HG03571 (cell line): ENCODE measurements at regions not wholly inside any gene's neighbourhood (a gene's known extent, or its start where the extent isn't known, plus 50 kb on each side); places are given as distances from the start of the nearest gene placed in this dataset.

Source experiments
- ATAC-seq: cut with Tn5 transposase; IDR thresholded peaks from one replicate; pipeline ENCODE4 v1.9.1; 2021; ENCODE audit not compliant: unreplicated experiment

GRCh38 chr3:44076221-44076829 is 165.4 kb upstream of the TOPAZ1 start:
- no peak for ATAC-seq

- no peak for ATAC-seq
These were observed 164.4 kb upstream of the TOPAZ1 start for GRCh38 chr3:44077267-44077666.

GRCh38 chr3:44078863-44079262 is 162.8 kb upstream of the TOPAZ1 start:
- no peak for ATAC-seq

GRCh38 chr3:44079916-44080315 is 161.8 kb upstream of the TOPAZ1 start:
- no peak for ATAC-seq

- ATAC-seq: no peak
These were observed 161.1 kb upstream of the TOPAZ1 start for GRCh38 chr3:44080474-44081072.

GRCh38 chr3:44090036-44090435 is 151.7 kb upstream of the TOPAZ1 start:
- no peak for ATAC-seq

GRCh38 chr3:44092497-44092896 is 149.2 kb upstream of the TOPAZ1 start:
- no peak for ATAC-seq

- ATAC-seq: no peak
These were observed 148.2 kb upstream of the TOPAZ1 start for GRCh38 chr3:44093531-44093930.

GRCh38 chr3:44098656-44099415 is 142.8 kb upstream of the TOPAZ1 start:
- ATAC-seq: no peak

GRCh38 chr3:44099566-44100297 is 142.0 kb upstream of the TOPAZ1 start:
- no peak for ATAC-seq

GRCh38 chr3:44100298-44100695 is 141.4 kb upstream of the TOPAZ1 start:
- ATAC-seq: no peak

- ATAC-seq: no peak
These were observed 137.6 kb upstream of the TOPAZ1 start for GRCh38 chr3:44104043-44104442.

- ATAC-seq: peak; percentile 98
These were observed 136.9 kb upstream of the TOPAZ1 start for GRCh38 chr3:44104668-44105321.

GRCh38 chr3:44105571-44105970 is 136.1 kb upstream of the TOPAZ1 start:
- ATAC-seq: no peak

GRCh38 chr3:44106756-44107155 is 134.9 kb upstream of the TOPAZ1 start:
- ATAC-seq: no peak

- ATAC-seq: no peak
These were observed 133.2 kb upstream of the TOPAZ1 start for GRCh38 chr3:44108481-44108880.

GRCh38 chr3:44109771-44110361 is 131.8 kb upstream of the TOPAZ1 start:
- ATAC-seq: no peak

GRCh38 chr3:44110648-44111047 is 131.0 kb upstream of the TOPAZ1 start:
- no peak for ATAC-seq

GRCh38 chr3:44111482-44111881 is 130.2 kb upstream of the TOPAZ1 start:
- ATAC-seq: no peak

GRCh38 chr3:44114142-44114541 is 127.5 kb upstream of the TOPAZ1 start:
- no peak for ATAC-seq

- no peak for ATAC-seq
These were observed 124.4 kb upstream of the TOPAZ1 start for GRCh38 chr3:44117239-44117638.
